ENCODE measurements at regions not wholly inside any gene's neighbourhood (a gene's known extent, or its start where the extent isn't known, plus 50 kb on each side); places are given as distances from the start of the nearest gene placed in this dataset.

GRCh38 chr5:101084353-101084752, 181.3 kb upstream of the ST8SIA4 start:
- Histone ChIP-seq H2AFZ (ENCODE audit: low read depth, low read length) (no peak overlapping the region), H3K9me3 (replicated peaks; ENCODE audit: control insufficient read depth, insufficient read depth, low read length) (no peaks in the 10 kb centered on the region), H3K36me3 (ENCODE audit: control insufficient read depth in 2 of 2, extremely low read depth in 1 of 2, insufficient read depth in 2 of 2, low read length in 2 of 2) (no peaks in the 10 kb centered on the region), H3K4me1 (ENCODE audit: control insufficient read depth, extremely low read depth, insufficient read depth, low read length) (no peaks in the 10 kb centered on the region), H3K4me3 (replicated peaks in 1 of 3; ENCODE audit: insufficient read depth in 1 of 3, low read depth in 1 of 3, low read length in 3 of 3) (no peak overlapping the region), H3K27ac (ENCODE audit: insufficient read depth, low read depth, low read length) (no peak overlapping the region), H3K27me3 (ENCODE audit: control insufficient read depth in 2 of 2, insufficient read depth in 2 of 2, low read length in 2 of 2) (no peaks in the 10 kb centered on the region), H3K9ac (replicated peaks; ENCODE audit: extremely low read depth, insufficient read depth, low read length) (no peak overlapping the region), H4K20me1 (replicated peaks; ENCODE audit: control insufficient read depth, extremely low read depth, insufficient read depth, low read length) (no peaks in the 10 kb centered on the region), H3K79me2 (ENCODE audit: control insufficient read depth, insufficient read depth, low read length) (no peaks in the 10 kb centered on the region), H3K4me2 (ENCODE audit: insufficient read depth, low read length) (no peak overlapping the region), H3K9me1 (replicated peaks; ENCODE audit: control insufficient read depth, extremely low read depth, insufficient read depth, low read length) (no peaks in the 10 kb centered on the region)
- intact Hi-C loops (cut with micrococcal nuclease), result no loop called here
- CTCF ChIA-PET, result interaction anchor here (0.6 kb wide), 1 partner anchor 8 kb away, joined by 3 read pairs; no protein-coding TSS in a partner anchor
- no peak for DNase-seq (ENCODE audit: low read depth, low spot score)
- POLR2A ChIA-PET, result no interaction called here
- TF ChIP-seq MAX (IDR thresholded peaks at IDR 0.05; ENCODE audit: insufficient read depth, insufficient read length) (no peak), POLR2AphosphoS5 (IDR thresholded peaks at IDR 0.05; ENCODE audit: insufficient read depth, low read depth, low read length) (no peak), FOS (IDR thresholded peaks at IDR 0.05; ENCODE audit: borderline replicate concordance, insufficient read depth, low read length) (no peak), GATA2 (IDR thresholded peaks at IDR 0.05; ENCODE audit: insufficient read depth, insufficient read length, low read depth, low read length) (no peak), JUN (IDR thresholded peaks at IDR 0.05; ENCODE audit: borderline replicate concordance, insufficient read depth, insufficient read length, low read depth) (no peak), POLR2A (IDR thresholded peaks at IDR 0.05; ENCODE audit: low read depth, low read length) (no peak), CTCF (IDR thresholded peaks at IDR 0.05; ENCODE audit: extremely low read depth in 1 of 2, insufficient read depth in 1 of 2, low read depth in 1 of 2, low read length in 2 of 2) (no peak)
- dilution Hi-C loops (cut with MboI; ENCODE audit: extremely low pct_ligation_motif_present, low sequenced_read_pairs), result no loop called here
- BruUV-seq (replicated peaks), result no TSS peak
- FAIRE-seq, result no peak
